OCI-LY3 (cell line): ENCODE measurements at regions not wholly inside any gene's neighbourhood (a gene's known extent, or its start where the extent isn't known, plus 50 kb on each side); places are given as distances from the start of the nearest gene placed in this dataset.

Source experiments
- CTCF ChIP-seq: fragments of 200-600, 300-600 bp; sonication (generic); IDR thresholded peaks from 2 replicates; pipeline ENCODE4 v1.5.1; 2014; ENCODE audit warnings: antibody characterized with exemption, low read length, low read depth
- EZH2phosphoT487 ChIP-seq: fragments of 200-600 bp; shearing (Covaris generic); IDR thresholded peaks from 2 replicates; pipeline ENCODE4 v1.6.1; 2018; ENCODE audit warnings: antibody characterized with exemption, mixed run types, low read depth

DNA sequence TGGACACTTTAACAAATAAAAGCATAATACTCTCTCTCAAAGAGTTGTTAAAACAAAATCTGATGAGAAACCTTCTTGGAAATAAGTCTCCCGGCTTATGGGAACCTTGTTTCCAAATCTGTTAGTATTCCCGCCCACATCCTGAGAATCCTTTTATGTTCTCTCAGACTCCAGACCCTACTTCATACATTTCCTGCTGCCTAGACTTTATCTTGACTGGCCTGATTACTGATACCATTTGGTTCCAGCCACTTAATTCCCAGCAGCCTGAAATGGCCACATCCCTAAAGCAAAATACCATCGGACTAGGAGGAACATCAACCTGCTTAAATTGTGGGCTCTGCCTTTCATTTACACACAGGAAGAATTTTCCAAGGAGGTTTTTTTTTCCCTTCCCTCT, 79.1 kb upstream of the CYP1B1 start:
- no peak for TF ChIP-seq CTCF
- no peak for TF ChIP-seq EZH2phosphoT487
